HG03103 (cell line): ENCODE measurements at regions not wholly inside any gene's neighbourhood (a gene's known extent, or its start where the extent isn't known, plus 50 kb on each side); places are given as distances from the start of the nearest gene placed in this dataset.
"Not testable (repeated sequence)": the region's sequence is repeated elsewhere in the genome, so short reads cannot be mapped to it uniquely, and the experiment has no call there.

Experiments used
- ATAC-seq: cut with Tn5 transposase; IDR thresholded peaks from one replicate; pipeline ENCODE4 v1.9.1; 2021; ENCODE audit warnings: low read depth; ENCODE audit not compliant: unreplicated experiment

- ATAC-seq: no peak
These were observed 914.0 kb upstream of the PRKX start for GRCh38 chrX:4627414-4627813.

- no peak for ATAC-seq
These were observed 909.2 kb upstream of the PRKX start for GRCh38 chrX:4622486-4623167.

- not testable (repeated sequence) for ATAC-seq
These were observed 900.2 kb upstream of the PRKX start for GRCh38 chrX:4613651-4614050.

- no peak for ATAC-seq
These were observed 875.4 kb upstream of the PRKX start for GRCh38 chrX:4588893-4589292.

GRCh38 chrX:4588466-4588865 lies 875.0 kb upstream of the PRKX start:
- no peak for ATAC-seq

GRCh38 chrX:4588056-4588455 lies 874.6 kb upstream of the PRKX start:
- no peak for ATAC-seq

- no peak for ATAC-seq
These were observed 866.5 kb upstream of the PRKX start for GRCh38 chrX:4579999-4580398.

- no peak for ATAC-seq
These were observed 866.0 kb upstream of the PRKX start for GRCh38 chrX:4579480-4579879.

- ATAC-seq: no peak
These were observed 859.2 kb upstream of the PRKX start for GRCh38 chrX:4572691-4573090.

GRCh38 chrX:4570151-4570550 lies 856.7 kb upstream of the PRKX start:
- no peak for ATAC-seq

GRCh38 chrX:4560192-4560591 lies 846.7 kb upstream of the PRKX start:
- no peak for ATAC-seq

GRCh38 chrX:4550018-4550417 lies 836.6 kb upstream of the PRKX start:
- no peak for ATAC-seq

- no peak for ATAC-seq
These were observed 833.9 kb upstream of the PRKX start for GRCh38 chrX:4547213-4547836.

GRCh38 chrX:4546178-4546577 lies 832.7 kb upstream of the PRKX start:
- not testable (repeated sequence) for ATAC-seq

- no peak for ATAC-seq
These were observed 814.8 kb upstream of the PRKX start for GRCh38 chrX:4528247-4528646.

GRCh38 chrX:4485912-4486311 lies 772.5 kb upstream of the PRKX start:
- ATAC-seq: no peak

- ATAC-seq: no peak
These were observed 770.8 kb upstream of the PRKX start for GRCh38 chrX:4484266-4484665.

- ATAC-seq: no peak
These were observed 738.1 kb upstream of the PRKX start for GRCh38 chrX:4451591-4451990.

- ATAC-seq: no peak
These were observed 736.7 kb upstream of the PRKX start for GRCh38 chrX:4450177-4450576.

GRCh38 chrX:4435905-4436304 lies 722.5 kb upstream of the PRKX start:
- ATAC-seq: no peak

- ATAC-seq: no peak
These were observed 684.0 kb upstream of the PRKX start for GRCh38 chrX:4397471-4397870.

GRCh38 chrX:4382273-4382672 lies 668.8 kb upstream of the PRKX start:
- ATAC-seq: no peak
